Breast epithelium (tissue), 3 donors: ENCODE measurements at regions not wholly inside any gene's neighbourhood (a gene's known extent, or its start where the extent isn't known, plus 50 kb on each side); places are given as distances from the start of the nearest gene placed in this dataset.

Experiments used
- CTCF ChIP-seq, 3 donors: fragments of 450-650 bp; IDR thresholded peaks; one replicate each; pipeline ENCODE4 v1.5.1; 2016 to 2017; ENCODE audit warnings: antibody characterized with exemption in 3 of 3, mild to moderate bottlenecking in 3 of 3, moderate library complexity in 3 of 3
- POLR2A ChIP-seq: fragments of 450-650 bp; IDR thresholded peaks from one replicate; pipeline ENCODE4 v1.6.1; 2016; ENCODE audit warnings: antibody characterized with exemption, mild to moderate bottlenecking, moderate library complexity
- POLR2AphosphoS5 ChIP-seq, 3 donors: sonication (generic); formaldehyde crosslinking; IDR thresholded peaks; one replicate each; pipeline ENCODE4 v1.6.1; 2017; ENCODE audit warnings: antibody characterized with exemption in 3 of 3

GRCh38 chr2:155357172-155357571, 658.7 kb downstream of the KCNJ3 start:
- no peak for TF ChIP-seq POLR2A
- TF ChIP-seq CTCF (IDR thresholded peaks at IDR 0.05) = no peak
- TF ChIP-seq POLR2AphosphoS5 (IDR thresholded peaks at IDR 0.05) = no peak
